ENCODE measurements at regions not wholly inside any gene's neighbourhood (a gene's known extent, or its start where the extent isn't known, plus 50 kb on each side); places are given as distances from the start of the nearest gene placed in this dataset.
"Not testable (repeated sequence)": the region's sequence is repeated elsewhere in the genome, so short reads cannot be mapped to it uniquely, and the experiment has no call there.

DNA sequence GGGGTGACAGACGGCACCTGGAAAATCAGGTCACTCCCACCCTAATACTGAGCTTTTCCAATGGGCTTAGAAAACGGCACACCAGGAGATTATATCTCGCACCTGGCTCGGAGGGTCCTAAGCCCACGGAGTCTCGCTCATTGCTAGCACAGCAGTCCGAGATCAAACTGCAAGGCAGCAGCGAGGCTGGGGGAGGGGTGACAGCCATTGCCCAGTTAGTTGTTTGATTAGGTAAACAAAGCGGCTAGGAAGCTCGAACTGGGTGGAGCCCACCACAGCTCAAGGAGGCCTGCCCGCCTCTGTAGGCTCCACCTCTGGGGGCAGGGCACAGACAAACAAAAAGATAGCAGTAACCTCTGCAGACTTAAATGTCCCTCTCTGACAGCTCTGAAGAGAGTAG, 260.9 kb downstream of the BLID start:
- not testable (repeated sequence) for DNase-seq

DNA sequence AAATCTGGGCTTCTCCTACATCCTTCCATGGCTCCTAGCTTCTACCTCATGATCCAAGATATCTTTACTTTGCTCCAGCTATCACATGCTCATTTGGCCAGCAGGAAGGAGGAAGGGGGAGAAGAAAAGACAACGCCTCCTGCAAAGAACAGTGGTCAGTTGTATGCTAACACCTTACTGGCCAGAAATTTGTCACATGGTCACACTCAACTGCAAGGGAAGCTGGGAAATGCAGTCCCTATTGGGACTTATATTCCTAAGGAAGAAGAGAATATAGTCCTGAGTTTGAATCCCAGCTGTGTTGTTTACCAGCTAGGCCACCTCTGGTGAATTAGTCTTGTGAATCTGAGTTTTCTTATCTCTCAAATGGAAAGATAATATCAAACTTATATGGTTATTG, 272.0 kb downstream of the BLID start:
- peak; percentile 7 for DNase-seq

DNA sequence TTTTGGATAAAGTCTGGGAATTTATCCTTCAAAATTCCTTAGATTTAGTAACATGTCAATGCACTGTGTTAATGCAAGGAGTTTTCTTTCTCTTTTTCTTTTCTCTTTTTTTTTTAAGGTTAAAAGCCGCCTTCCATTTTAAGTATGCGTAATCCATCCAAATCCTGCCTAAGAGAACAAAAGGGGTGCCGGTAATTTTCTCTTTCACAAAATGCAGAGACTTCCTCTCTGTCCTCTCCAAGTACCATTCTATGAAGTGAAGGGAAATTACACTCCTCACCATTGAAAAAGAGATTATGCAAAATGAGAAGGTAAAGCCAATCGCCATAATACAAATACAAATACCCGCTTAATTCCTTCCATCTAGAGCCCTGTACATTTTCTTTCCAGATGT, 273.8 kb downstream of the BLID start:
- DNase-seq, result no peak

DNA sequence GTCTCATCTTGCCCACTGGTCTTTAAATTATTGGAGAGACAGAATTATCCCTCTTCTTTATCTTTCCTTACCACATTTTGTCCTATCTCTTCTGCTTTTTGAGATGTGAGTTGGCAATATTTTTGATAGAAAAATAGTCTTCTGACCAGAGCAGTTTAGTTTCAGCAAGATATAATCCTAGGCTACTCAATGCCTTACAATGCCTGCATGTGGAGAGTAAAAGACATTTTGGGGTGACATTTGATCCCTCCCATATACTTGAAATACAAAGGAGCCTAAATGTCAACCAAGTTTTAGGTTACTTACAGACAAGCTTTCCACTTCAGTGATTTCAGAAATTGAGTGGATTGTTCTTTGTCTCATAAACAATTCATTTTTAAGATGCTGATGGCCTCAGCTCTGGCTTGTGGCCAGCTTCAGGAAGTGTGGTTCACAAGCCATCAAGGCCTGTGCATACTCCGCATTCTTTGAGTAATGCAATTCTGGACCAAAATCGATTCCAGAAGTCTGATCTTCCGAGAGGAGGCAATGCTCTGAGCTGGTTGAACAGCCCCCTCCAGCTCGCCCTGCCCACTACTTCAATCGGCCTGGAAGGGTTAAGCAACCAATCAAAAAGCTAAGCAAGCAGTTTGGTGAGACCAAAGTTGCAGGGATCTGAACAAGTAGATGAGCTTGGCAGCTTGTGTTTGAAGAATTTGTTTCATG, 274.4 kb downstream of the BLID start:
- DNase-seq, result no peak

DNA sequence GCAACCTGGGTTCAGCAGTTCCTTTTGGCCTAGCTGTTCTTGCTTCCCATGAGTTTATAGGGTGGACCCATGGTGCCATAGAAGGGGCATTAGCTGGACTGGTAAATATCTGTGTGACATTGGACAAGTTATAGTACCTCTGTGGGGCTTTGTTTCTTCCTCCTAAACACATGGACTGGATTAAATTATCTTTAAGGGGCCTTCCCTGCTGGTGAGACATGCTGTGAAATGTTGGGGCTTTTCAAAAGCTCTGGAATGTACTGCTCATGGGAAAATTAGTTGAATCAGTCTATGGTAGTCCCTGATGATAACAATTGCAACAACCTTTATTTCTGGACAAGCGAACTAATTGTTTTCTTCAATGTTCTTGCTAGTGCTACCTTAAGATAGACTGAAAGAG, 276.2 kb downstream of the BLID start:
- no peak for DNase-seq

DNA sequence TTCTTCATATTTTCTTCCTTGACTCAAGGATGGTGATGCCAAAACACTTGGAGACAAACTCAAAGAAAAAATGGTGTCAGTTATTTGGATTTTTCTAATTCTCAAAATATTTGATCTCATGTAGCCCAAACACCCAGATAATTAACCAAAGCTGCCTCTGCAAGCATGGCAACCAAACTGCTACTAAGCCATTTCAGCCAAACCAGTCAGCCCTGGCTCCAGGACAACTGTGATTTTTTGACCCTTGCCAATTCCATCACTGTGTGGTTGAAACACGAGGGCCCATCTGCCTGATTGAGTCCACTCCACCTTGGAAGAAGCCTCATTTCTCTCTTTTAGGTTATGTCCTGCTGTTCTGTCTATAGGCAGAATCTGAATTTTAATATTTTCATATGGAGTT, 277.4 kb downstream of the BLID start:
- no peak for DNase-seq

DNA sequence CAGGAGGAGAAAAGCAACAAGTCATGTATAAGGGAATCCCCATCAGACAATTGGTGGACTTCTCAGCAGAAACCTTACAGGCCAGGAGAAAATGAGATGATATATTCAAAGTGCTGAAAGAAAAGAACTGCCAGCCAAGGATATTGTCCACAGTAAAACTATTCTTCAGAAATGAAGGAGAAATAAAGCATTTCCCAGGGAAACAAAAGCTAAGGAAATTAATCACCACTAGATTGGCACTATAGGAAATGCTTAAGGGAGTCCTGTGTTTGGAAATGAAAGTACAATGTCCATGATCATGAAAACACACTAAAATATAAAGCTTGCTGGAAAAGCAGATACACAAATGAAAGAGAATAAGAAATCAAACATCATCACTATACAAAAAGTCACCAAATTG, 282.0 kb downstream of the BLID start:
- no peak for DNase-seq

DNA sequence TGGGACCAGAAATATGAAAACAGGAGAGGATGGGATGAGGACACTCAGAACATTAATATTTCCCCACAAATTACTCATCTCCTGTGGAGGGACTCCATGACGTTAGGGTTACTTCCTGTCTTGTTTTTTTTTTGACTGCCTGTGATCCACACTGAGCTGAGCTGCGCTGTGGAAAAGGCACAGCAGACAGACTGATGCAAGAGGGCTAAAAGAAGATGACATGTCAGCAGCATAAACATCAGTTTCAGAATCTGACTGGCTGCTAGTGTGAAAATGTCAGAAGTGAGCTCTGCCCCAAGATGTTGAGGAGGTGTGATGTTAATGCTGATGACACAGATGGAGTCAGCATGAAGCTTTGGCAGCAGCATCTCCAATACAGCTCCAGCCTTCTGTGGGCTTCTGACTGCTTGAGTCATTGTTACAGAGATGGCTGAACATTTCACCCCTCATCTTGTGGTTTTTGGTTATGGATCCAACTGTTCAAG, 286.8 kb downstream of the BLID start:
- no peak for DNase-seq

DNA sequence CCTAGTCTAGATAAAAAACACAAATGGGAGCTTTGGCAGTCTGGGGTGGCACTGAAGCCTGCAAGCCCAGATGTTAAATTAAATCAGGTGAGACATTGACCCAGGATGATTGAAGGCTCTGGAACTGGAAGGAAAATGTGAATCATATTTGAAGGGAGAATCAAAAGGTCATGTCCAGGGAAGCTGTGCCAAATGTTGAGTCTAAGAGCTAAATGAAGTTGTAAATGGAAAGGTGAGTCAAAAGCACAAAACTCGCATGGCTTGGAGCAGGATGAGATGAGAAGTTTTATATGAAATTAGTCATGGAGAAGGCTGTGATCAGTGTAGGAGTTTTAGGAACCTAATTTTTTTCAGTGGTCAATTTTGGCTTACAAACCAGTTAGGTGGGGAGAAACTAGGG, 301.1 kb downstream of the BLID start:
- DNase-seq, result no peak

DNA sequence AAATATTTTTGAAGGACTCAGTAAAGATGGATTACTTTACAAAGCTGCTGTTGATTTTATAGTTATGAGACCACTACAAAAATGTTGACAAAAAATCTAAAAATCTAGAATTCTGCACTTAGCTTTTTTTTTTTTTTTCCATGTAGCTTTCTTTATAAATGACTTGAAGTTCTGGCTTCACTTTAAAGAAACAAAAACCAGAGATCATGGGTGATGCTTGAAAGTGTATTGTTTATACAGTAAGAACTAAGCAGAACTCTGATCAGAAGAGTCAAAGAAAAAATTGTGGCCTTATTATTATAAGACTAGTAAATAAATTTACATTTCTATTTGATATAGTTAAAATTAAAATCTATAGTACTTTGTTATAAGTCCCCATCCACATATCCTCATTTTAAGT, 301.7 kb downstream of the BLID start:
- DNase-seq, result no peak

DNA sequence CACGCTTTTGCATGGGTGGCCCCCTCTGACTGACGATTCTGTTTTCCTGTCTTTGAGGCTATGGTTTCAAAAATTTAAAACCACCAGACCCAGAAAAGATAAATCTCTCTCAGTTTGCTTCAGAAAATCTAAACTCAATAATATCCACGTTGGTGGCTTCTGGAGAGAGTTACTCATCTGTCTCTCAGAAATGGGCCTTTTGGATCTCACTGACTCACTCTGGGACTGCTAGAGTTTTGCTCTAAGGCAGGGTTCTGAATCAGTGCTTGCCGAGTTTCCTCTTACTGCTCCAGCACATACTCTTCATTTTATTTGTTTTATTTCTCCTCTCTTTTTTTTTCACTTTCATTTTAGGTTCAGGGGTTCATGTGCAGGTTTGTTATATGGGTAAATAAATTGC, 305.7 kb downstream of the BLID start:
- no peak for DNase-seq

DNA sequence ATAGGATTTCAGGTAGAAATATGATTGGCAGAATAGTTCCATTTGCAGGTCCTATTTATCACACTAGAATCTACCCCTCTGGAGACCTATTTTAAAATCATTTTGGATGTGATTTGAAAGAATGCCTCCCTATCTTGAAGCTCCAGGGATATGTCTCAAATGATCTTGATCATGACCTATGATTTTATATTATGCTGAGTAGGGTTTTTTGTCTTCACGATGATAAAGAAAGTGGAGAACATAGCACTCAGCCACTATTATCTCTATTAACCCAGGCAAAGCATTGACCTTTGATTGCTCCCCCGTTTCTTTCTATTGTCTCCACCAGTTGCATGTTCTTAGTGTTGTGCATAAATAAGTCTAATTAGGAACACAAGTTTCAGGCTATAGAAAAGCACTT, 307.9 kb downstream of the BLID start:
- no peak for DNase-seq

DNA sequence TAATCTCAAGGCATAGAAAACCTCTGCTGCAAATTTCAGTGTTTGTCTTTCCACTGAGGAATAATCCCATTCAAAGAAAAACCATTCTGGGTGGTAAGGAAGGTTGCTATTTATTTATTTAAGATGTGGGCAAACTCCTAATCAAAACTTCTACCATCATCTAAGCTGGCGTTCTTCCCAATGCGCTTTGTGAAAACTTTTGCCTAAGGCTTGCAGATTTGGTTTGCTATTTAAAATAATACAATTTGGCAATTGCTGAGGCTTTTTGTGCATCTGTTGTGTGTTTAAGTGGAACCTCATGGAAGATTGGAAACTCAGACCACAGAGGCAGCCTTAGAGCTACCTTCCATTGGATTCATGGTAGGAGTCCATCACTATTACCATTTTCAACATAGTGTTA, 309.0 kb downstream of the BLID start:
- DNase-seq, result no peak

DNA sequence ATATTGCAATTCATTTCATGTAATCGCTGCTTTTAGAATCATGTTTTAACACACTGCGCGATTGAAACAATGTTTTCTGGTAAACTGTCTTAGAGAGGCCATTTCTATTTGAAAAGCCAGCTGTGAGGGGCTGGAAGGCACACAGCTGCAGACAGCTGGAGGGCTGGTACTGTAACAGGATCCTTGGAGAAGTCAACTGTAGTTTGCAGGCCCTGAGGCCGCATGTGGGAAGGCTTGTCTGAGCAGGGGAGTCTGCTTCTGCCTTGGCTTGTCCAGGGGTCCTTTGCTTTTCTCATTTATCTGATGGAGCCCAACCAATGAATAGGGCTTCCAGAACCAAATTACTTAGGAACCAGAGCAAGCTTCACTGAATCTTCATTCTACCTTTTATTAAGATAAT, 313.5 kb downstream of the BLID start:
- no peak for DNase-seq

DNA sequence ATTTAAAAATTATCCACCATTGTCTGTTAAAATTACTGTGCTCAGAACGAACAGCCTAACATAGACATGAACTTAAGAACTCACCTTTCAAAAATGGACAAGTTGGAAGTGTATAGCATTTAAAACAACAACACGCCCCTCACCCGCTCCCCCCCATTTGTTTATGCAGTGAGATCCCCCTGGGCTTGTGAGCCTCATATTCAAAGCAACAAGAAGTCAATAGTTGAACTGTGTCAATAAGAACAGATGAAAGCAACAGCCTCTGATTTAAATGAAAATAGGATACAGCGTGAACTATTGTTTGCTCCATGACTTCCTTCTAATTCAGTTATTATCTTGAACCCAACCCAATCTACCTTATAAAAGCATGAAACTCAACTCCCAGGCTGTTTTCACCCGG, 314.2 kb downstream of the BLID start:
- no peak for DNase-seq

DNA sequence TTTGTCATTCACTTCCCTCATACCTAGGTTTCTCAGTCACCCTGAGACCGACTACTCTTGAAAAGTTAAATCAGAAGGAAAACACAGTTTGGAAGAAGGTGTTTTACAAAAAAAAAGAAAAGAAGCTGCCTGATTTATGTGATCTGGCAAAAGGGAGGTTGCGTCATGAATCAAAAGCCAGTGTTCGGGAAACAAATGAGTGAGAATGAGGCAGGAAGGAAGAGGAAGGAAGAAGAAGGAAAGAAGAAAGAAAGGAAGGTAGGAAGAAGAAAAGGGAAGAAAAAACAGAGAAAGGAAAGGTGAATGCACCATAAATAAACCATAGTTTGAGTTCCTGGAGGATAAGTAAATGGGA, 314.6 kb downstream of the BLID start:
- DNase-seq, result no peak

DNA sequence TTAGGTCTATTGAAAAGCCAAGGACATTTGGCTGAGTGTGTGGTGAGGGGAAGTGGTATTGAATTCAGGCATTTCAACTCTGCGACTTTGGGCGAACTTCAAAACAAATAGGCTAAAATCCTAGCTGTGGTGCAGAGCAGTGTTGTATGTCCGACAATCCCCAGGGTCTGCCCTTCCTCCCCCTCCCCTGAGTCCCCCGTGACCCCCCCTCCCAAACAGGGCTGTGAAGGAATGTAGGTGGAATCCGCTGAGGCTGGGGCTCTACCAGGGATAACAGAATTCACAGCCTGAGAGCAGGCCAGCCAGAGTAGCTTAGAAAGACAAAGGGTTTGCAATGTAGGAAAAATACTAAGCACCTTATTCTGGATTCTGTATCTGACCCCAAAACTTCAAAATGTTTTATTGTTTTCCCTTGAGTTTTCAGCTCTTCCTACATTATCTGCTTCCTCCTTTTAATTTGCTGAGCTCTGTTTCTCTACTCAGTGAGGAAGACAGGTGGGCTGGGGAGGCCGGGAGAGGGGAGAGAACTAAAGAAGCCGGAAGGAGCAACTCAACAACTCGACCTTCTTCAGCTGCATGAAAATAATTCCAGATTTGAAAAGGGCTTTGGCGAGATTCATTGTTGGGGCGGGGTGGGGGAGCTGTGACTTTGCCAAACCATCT, 315.2 kb downstream of the BLID start:
- DNase-seq, result no peak

DNA sequence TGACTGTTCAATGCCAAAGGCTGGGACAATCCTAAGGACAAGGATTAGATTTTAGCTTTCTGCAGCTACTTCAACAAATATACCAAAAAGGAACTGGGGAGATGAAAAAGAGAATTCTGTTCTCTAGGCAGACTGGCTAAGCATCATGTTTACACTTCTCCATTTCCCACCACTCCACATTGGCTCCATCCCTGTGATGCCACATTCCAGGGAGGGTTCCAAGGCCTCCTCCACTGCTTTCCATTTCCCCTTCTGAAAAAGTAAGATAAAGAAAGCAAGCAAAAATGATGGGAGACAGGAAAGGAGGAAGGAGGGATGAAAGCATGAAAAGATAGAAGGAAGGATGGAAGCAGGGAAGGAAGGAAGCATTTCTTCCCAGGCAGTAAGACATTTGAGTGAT, 315.8 kb downstream of the BLID start:
- DNase-seq, result no peak

DNA sequence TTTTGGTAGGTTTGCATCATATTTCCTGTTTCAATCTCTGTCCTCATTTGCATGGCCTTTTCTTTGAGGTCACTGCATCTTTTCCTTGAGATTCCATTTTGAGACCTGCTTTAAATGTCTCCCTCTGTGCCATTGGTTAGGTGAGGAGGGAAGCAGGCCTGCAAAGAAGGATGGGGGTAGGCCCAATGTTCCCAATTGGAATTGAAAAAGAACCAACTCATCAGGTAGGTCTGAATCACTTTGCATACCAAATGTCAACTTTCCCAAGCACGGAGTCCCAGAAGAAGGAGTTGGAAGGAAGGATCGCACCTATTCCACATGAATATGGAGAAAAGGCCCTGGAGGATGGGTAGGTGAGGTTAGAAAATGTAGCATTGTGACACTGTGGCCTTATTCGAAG, 318.5 kb downstream of the BLID start:
- DNase-seq, result no peak

DNA sequence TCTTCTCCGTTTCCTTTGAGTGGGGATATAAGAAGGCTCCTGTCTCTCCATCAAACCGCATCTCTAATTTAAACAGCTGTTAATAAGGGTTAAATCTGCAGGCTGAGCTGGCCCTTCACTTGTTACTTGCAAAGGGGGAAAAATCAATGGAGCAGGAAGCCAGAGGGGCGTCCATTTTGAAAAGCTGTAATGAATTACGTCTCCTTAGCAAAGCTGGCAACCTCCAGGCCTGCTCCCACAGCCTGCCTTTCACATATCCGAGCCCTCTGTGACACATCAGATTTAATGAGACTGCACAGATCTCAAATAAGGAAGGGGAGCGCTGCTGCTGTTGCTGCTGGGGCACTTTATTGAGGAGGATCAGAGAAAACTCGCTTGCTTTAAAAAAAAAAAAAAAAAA, 320.8 kb downstream of the BLID start:
- no peak for DNase-seq

DNA sequence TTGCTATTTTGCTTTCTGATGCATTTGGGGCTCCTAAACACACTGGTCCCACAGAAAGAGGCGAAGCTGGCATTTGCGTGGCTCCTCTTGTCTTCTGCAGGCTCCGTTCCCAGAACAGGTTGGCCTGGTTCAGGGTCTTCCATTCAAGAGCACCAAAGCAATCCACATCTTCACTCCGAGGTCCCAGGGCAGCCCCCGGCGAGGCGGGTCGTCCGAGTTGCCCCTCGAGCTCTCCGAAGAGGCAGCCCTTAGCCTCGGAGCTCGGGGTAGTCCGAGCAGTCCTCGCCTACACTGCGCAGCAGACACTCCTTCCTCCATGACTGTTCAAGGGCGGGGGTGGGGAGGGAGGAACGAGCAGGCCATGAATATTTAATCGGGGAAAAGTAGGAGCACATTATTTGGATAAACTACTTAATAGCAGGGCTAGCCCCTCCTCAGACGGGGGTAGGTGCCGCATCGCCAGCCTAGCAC, 321.3 kb downstream of the BLID start:
- no peak for DNase-seq

DNA sequence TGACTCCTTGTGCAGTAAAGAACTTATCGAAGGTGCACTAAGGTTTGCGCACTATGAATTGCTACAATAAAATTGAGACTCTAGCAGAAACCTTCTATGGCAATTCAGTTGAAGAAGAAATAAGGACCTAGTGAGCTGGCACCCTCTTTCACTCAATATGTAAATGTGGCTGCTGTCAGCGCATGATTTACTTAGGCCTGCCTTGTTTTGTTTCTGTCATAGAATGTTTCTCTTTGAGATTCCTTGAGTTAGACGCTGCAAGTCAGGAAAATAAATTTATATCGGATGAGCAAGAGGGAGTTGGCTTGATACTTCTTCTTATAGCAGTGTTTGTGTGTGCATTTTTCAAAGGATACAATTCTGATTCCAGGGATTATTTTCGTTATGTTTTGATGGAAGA, 322.1 kb downstream of the BLID start:
- DNase-seq, result no peak

DNA sequence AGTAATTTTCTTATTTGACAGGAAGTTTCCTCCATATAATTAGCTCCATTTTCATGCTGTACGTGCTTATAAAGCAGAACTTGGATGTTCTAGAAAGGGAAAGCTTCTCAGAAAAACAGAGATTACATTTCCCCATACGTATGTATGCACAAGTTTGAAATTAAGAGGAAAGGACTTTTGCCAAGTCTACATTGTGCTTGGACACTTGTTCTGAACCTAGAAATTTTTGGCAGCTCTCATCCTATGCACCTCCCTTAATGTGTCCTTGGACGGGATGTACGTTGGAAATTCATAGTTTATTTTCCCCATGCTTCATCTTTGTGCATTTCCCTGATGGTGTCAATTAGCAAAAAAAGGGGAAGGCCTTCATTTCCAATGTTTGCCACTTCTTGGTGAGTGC, 322.7 kb downstream of the BLID start:
- DNase-seq, result no peak

DNA sequence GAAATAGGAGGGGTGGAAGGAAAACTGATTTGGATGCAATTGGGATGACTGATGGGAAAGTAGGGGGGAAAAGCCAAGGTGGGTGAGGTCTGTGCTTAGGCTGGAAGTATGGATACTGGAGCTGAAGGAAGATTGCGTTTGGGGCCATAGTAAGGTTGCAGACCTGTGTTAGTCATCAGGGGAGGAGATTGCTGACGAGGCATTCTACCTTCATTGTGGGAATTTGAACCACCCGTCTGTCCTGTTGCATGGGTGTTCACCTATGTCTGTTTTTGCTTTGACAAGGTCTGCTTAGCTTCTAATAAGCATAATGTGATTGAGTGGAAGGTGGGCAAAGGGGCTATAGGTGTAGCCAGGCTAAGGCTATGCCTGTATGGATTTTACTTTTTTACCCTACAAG, 323.8 kb downstream of the BLID start:
- no peak for DNase-seq

DNA sequence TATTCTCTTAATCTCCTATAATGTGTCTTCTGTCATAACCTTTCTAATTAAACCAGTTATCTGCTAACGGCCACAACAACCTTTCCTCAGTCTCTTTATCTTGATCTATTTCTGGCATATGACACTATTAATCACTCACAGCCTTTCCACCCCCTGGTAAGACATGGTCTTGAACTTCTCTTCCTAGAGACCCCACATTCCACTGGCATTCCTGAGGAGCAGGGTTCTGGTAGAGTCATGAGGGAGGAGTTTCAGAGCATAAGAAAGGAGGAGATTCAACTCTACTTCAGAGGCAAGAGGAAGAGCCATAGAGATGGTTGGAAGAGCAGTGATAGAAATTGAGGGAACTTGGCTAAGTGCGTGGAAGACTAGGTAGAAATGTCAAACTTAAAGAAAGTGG, 325.6 kb downstream of the BLID start:
- DNase-seq, result no peak

All from hematopoietic multipotent progenitor cell treated with erythropoietin and hydrocortisone succinate and interleukin-3 and kit ligand, for 6 days (in vitro differentiated cells).